DND-41 (cell line): ENCODE measurements at regions not wholly inside any gene's neighbourhood (a gene's known extent, or its start where the extent isn't known, plus 50 kb on each side); places are given as distances from the start of the nearest gene placed in this dataset.

ENCODE experiments used
- ATAC-seq: fragments of 200-7000 bp; cut with Tn5 transposase; 3 replicates; pipeline ENCODE4 v1.9.1; 2021; ENCODE audit warnings: low read depth; ENCODE audit not compliant: insufficient read depth
- DNase-seq: peaks from one replicate; pipeline ENCODE4 v3.0.0-alpha.2; 2020
- H2AFZ ChIP-seq: 2 replicates; pipeline ENCODE4 v1.6.0; 2012; ENCODE audit warnings: low read depth, low read length
- H3K27ac ChIP-seq: 2 replicates; pipeline ENCODE4 v1.5.1; 2012; ENCODE audit warnings: low read length, inconsistent platforms
- H3K27me3 ChIP-seq: fragments of 200-600 bp; sonication (generic); 2 replicates; pipeline ENCODE4 v1.6.0; 2012; ENCODE audit warnings: low read length, mild to moderate bottlenecking, inconsistent platforms; ENCODE audit not compliant: insufficient read depth, poor library complexity
- H3K36me3 ChIP-seq: 2 replicates; pipeline ENCODE4 v1.5.1; 2012; ENCODE audit warnings: low read length, inconsistent platforms; ENCODE audit not compliant: insufficient read depth
- H3K4me1 ChIP-seq: 2 replicates; pipeline ENCODE4 v1.5.1; 2012; ENCODE audit warnings: mild to moderate bottlenecking, low read length; ENCODE audit not compliant: insufficient read depth
- H3K4me2 ChIP-seq: 2 replicates; pipeline ENCODE4 v1.6.0; 2012; ENCODE audit warnings: mild to moderate bottlenecking, moderate library complexity, low read length, inconsistent platforms; ENCODE audit not compliant: insufficient read depth
- H3K4me3 ChIP-seq, 2 experiments: fragments of 200-600 bp in 1 of 2; shearing (Covaris generic) in 1 of 2; 2 replicates each; pipeline ENCODE4 v1.5.1; 2012 to 2016; ENCODE audit warnings: inconsistent platforms in 2 of 2, low read length in 2 of 2, mild to moderate bottlenecking in 2 of 2, low read depth in 1 of 2, moderate library complexity in 1 of 2
- H3K79me2 ChIP-seq: 2 replicates; pipeline ENCODE4 v1.6.0; 2012; ENCODE audit warnings: low read length, inconsistent platforms; ENCODE audit not compliant: insufficient read depth
- H3K9ac ChIP-seq: 2 replicates; pipeline ENCODE4 v1.6.0; 2012; ENCODE audit warnings: low read depth, mild to moderate bottlenecking, inconsistent platforms, low read length, moderate library complexity
- H3K9me3 ChIP-seq: 2 replicates; pipeline ENCODE4 v1.5.1; 2012; ENCODE audit warnings: low read length, moderate library complexity, mild to moderate bottlenecking, inconsistent platforms; ENCODE audit not compliant: insufficient read depth, severe bottlenecking
- H4K20me1 ChIP-seq: 2 replicates; pipeline ENCODE4 v1.6.0; 2012; ENCODE audit warnings: low read length; ENCODE audit not compliant: insufficient read depth
- CTCF ChIP-seq: IDR thresholded peaks from 2 replicates; pipeline ENCODE4 v1.5.1; 2012; ENCODE audit warnings: borderline replicate concordance, low read length, moderate library complexity, mild to moderate bottlenecking; ENCODE audit not compliant: poor library complexity, severe bottlenecking; ENCODE audit errors: extremely low read depth
- EZH2 ChIP-seq: IDR thresholded peaks from 3 replicates; pipeline ENCODE4 v1.6.1; 2012; ENCODE audit warnings: borderline replicate concordance, low read depth, mild to moderate bottlenecking, moderate library complexity, low read length, inconsistent platforms; ENCODE audit not compliant: severe bottlenecking

DNA sequence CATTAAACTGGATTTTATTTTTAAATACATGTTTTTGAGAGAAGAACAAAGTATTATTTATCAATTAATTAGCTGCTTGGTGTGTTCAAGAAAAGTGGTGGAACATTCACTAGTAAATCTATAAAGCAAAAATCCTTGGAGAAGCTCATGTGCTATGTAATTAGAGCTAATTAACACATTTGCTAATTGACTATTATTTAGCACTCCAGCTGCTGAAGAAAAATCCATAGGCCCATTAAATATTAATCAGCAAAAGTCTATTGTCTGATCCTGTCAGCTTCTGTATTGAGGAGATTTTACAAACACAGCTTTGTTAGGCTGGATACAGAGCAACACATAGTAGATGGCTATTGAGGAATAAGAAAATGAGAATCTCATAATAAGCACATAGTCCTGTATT lies 336.1 kb downstream of the RBM43 start:
- Histone ChIP-seq H4K20me1 (no peaks in the 10 kb centered on the region), H3K27ac (no peak overlapping the region), H3K9me3 (no peaks in the 10 kb centered on the region), H2AFZ (no peak overlapping the region), H3K4me1 (no peaks in the 10 kb centered on the region), H3K4me2 (no peak overlapping the region), H3K4me3 (no peak overlapping the region), H3K36me3 (no peaks in the 10 kb centered on the region), H3K9ac (no peak overlapping the region), H3K27me3 (no peaks in the 10 kb centered on the region), H3K79me2 (no peaks in the 10 kb centered on the region)
- DNase-seq (no peak), ATAC-seq (no peak)
- no peak for TF ChIP-seq EZH2
- no peak for TF ChIP-seq CTCF

GRCh38 chr2:150924878-150925277 lies 336.8 kb downstream of the RBM43 start:
- no peak overlapping the region for H3K9ac ChIP-seq
- H2AFZ ChIP-seq: no peak overlapping the region
- no peaks in the 10 kb centered on the region for H3K9me3 ChIP-seq
- H3K27me3 ChIP-seq: no peaks in the 10 kb centered on the region
- no peaks in the 10 kb centered on the region for H3K79me2 ChIP-seq
- no peaks in the 10 kb centered on the region for H3K36me3 ChIP-seq
- no peak overlapping the region for H3K4me2 ChIP-seq
- H3K4me3 ChIP-seq: no peak overlapping the region
- DNase-seq (no peak), ATAC-seq (no peak)
- H4K20me1 ChIP-seq: no peaks in the 10 kb centered on the region
- no peak overlapping the region for H3K27ac ChIP-seq
- no peak for TF ChIP-seq CTCF
- TF ChIP-seq EZH2: no peak
- H3K4me1 ChIP-seq: no peaks in the 10 kb centered on the region

DNA sequence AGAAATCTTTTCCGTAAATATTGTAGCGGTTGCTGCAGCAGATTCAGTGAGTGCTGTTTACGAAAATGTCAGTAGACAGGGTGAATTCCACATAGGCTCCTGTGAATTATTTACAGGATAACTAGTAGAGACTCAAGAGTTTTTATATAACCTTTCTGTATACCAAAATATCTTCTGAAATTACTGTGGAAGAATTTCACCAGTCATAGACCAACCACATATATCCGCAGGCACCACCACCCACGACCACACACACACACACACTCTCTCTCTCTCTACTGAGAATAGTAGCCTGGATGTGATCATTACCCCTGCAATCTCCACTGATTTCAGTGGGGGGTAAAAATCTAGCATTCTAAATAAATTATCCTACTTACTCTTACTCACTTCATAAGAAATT lies 341.8 kb downstream of the RBM43 start:
- no peak overlapping the region for H3K9ac ChIP-seq
- H3K4me3 ChIP-seq: no peak overlapping the region
- H4K20me1 ChIP-seq: no peaks in the 10 kb centered on the region
- no peaks in the 10 kb centered on the region for H3K36me3 ChIP-seq
- no peak overlapping the region for H2AFZ ChIP-seq
- no peaks in the 10 kb centered on the region for H3K4me1 ChIP-seq
- no peaks in the 10 kb centered on the region for H3K27me3 ChIP-seq
- no peaks in the 10 kb centered on the region for H3K9me3 ChIP-seq
- H3K4me2 ChIP-seq: no peak overlapping the region
- no peak for DNase-seq
- TF ChIP-seq EZH2: no peak
- no peak for TF ChIP-seq CTCF
- no peaks in the 10 kb centered on the region for H3K79me2 ChIP-seq
- ATAC-seq: no peak
- no peak overlapping the region for H3K27ac ChIP-seq

DNA sequence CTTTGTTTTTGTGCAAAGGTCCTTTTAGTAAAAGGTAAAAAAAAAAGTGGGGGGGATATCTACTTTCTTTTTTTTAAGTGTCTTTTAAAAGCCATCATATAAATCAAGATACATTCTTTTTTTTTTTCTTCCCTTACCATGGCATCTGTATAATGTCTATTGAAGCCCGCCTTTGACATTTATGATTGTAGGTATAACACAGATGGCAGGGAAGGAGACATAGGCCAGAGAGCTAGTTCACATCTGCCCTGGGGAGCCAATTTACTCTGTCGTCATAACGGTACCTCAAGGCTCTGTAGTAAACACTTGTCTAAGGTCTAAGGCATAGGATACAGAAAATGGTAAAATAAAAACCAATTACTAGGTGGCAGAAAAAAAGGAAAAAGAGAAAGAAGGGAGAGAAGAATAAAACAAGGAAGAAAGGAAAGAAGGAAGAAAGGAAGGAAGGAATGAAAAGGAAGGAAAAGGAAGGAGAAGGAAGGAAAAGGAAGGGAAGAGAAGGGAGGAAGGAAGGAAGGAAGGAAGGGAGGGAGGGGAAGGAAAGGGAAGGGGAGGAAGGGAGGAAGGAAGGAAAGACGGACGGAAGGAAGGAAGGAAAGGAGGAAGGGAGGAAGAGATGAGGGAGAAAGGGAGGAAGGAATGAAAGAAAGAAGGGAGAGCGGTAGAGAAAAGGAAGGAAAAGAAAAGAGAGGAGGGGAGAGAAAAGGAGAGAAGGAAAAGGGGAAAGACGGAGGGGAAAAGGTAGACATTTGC lies 343.5 kb downstream of the RBM43 start:
- no peaks in the 10 kb centered on the region for H3K36me3 ChIP-seq
- H3K27ac ChIP-seq: no peak overlapping the region
- H3K4me2 ChIP-seq: no peak overlapping the region
- ATAC-seq: no peak
- H3K27me3 ChIP-seq: no peaks in the 10 kb centered on the region
- DNase-seq: no peak
- H3K9ac ChIP-seq: no peak overlapping the region
- no peaks in the 10 kb centered on the region for H4K20me1 ChIP-seq
- no peaks in the 10 kb centered on the region for H3K79me2 ChIP-seq
- no peaks in the 10 kb centered on the region for H3K4me1 ChIP-seq
- no peak overlapping the region for H3K4me3 ChIP-seq
- H3K9me3 ChIP-seq: no peaks in the 10 kb centered on the region
- no peak overlapping the region for H2AFZ ChIP-seq
- TF ChIP-seq EZH2 (no peak), CTCF (no peak)
